ENCODE measurements at regions not wholly inside any gene's neighbourhood (a gene's known extent, or its start where the extent isn't known, plus 50 kb on each side); places are given as distances from the start of the nearest gene placed in this dataset.
A peak's percentile ranks its signal among the peaks of the same experiment; 100 is the strongest.

- no peak for DNase-seq (ENCODE audit: low read depth)
These were observed 118.7 kb downstream of the VAPA start for GRCh38 chr18:10032331-10033015.

GRCh38 chr18:10033016-10033399, 119.2 kb downstream of the VAPA start:
- DNase-seq (ENCODE audit: low read depth), result no peak

GRCh38 chr18:10035281-10035991, 121.6 kb downstream of the VAPA start:
- no peak for DNase-seq (ENCODE audit: low read depth)

GRCh38 chr18:10036479-10036878, 122.7 kb downstream of the VAPA start:
- no peak for DNase-seq (ENCODE audit: low read depth)

- no peak for DNase-seq (ENCODE audit: low read depth)
These were observed 123.4 kb downstream of the VAPA start for GRCh38 chr18:10037181-10037580.

GRCh38 chr18:10038268-10038667, 124.5 kb downstream of the VAPA start:
- DNase-seq (ENCODE audit: low read depth), result no peak

- no peak for DNase-seq (ENCODE audit: low read depth)
These were observed 126.6 kb downstream of the VAPA start for GRCh38 chr18:10040287-10041011.

- no peak for DNase-seq (ENCODE audit: low read depth)
These were observed 127.4 kb downstream of the VAPA start for GRCh38 chr18:10041180-10041579.

- no peak for DNase-seq (ENCODE audit: low read depth)
These were observed 128.7 kb downstream of the VAPA start for GRCh38 chr18:10042492-10042891.

GRCh38 chr18:10044054-10044453, 130.2 kb downstream of the VAPA start:
- no peak for DNase-seq (ENCODE audit: low read depth)

- DNase-seq (ENCODE audit: low read depth), result no peak
These were observed 131.6 kb downstream of the VAPA start for GRCh38 chr18:10045296-10045891.

- DNase-seq (ENCODE audit: low read depth), result no peak
These were observed 132.5 kb downstream of the VAPA start for GRCh38 chr18:10046178-10046807.

- DNase-seq (ENCODE audit: low read depth), result peak; percentile 60
These were observed 133.4 kb downstream of the VAPA start for GRCh38 chr18:10047237-10047636.

GRCh38 chr18:10049747-10050146, 135.9 kb downstream of the VAPA start:
- no peak for DNase-seq (ENCODE audit: low read depth)

GRCh38 chr18:10050956-10051355, 137.1 kb downstream of the VAPA start:
- no peak for DNase-seq (ENCODE audit: low read depth)

GRCh38 chr18:10051877-10052631, 138.2 kb downstream of the VAPA start:
- DNase-seq (ENCODE audit: low read depth), result no peak

- DNase-seq (ENCODE audit: low read depth), result no peak
These were observed 139.1 kb downstream of the VAPA start for GRCh38 chr18:10052871-10053270.

- no peak for DNase-seq (ENCODE audit: low read depth)
These were observed 140.0 kb downstream of the VAPA start for GRCh38 chr18:10053861-10054260.

- DNase-seq (ENCODE audit: low read depth), result no peak
These were observed 140.6 kb downstream of the VAPA start for GRCh38 chr18:10054366-10054765.

GRCh38 chr18:10055125-10055750, 141.4 kb downstream of the VAPA start:
- DNase-seq (ENCODE audit: low read depth), result no peak

Data from HT1080 (cell line).